NCI-H187 (cell line): ENCODE measurements at regions not wholly inside any gene's neighbourhood (a gene's known extent, or its start where the extent isn't known, plus 50 kb on each side); places are given as distances from the start of the nearest gene placed in this dataset.

ENCODE experiments used
- DNase-seq, 2 experiments: peaks; one replicate each; lab custom pipeline; 2025; lab: John Stamatoyannopoulos, UW

- no peak for DNase-seq
Observed at GRCh38 chr22:44613196-44613595, 88.8 kb upstream of the PRR5 start.

- no peak for DNase-seq
Observed at GRCh38 chr22:44611880-44612496, 90.0 kb upstream of the PRR5 start.

DNA sequence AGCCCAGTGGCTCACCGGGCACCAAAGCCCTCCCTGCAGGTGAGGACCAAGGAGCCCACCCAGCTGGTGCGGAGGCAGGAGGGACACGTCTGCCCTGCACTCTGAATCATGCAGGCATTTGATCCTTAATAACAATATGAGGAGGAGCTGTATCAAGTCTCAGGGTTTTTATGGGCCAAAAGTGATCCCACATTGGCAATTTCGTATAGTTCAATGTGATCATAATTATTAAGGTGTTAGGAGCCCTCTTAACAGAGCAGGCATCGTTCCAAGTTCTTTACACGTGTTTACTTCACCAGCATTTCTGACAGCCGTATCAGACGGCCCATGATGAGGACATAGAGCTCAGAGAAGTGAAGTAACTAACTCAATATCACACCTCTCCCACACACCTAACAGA lies 91.9 kb upstream of the PRR5 start:
- no peak for DNase-seq

- DNase-seq = no peak
Observed at GRCh38 chr22:44609400-44609988, 92.5 kb upstream of the PRR5 start.

- DNase-seq = no peak
Observed at GRCh38 chr22:44608597-44609399, 93.2 kb upstream of the PRR5 start.

DNA sequence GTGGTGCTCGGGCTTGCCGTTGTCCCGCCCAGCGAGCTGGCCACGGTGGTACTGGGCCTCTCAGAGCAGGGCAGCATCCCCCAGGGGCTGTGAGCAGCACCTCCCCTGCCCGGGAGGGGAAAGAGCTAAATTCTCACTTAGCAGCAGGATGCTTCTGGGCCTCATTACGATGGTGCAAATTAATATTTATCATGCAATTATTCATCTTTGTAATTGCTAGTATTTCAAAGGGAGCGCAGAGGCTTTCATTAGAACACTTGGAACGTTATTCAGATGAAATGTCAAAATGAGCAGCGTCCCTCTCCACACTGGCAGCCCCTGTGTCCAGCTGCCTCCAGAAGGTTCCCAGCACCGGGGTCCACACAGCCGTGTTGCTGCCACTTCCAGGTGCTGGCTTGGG lies 95.9 kb upstream of the PRR5 start:
- no peak for DNase-seq

GRCh38 chr22:44605486-44605885 lies 96.5 kb upstream of the PRR5 start:
- DNase-seq = no peak

DNA sequence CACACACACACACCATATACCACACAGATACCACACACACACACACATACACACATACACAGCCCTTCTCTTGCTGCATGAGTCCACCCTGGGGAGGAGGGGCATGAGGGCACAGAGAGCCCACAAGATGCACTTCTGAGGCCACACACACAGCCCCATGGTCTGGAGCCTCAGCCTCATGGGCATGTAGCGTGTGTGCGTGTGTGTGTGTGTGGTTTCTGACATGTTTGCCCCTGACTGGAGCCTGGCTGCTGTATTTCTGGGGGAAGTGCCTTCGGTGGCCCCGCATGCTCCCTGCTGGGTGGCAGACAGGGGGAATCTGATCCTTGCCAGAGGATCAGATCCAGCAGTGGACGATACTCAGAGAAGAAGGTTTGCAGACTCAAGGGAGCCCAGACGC lies 97.0 kb upstream of the PRR5 start:
- no peak for DNase-seq

- DNase-seq = no peak
Observed at GRCh38 chr22:44604455-44604854, 97.5 kb upstream of the PRR5 start.

GRCh38 chr22:44603767-44604166 lies 98.2 kb upstream of the PRR5 start:
- no peak for DNase-seq

GRCh38 chr22:44601725-44602124 lies 100.3 kb upstream of the PRR5 start:
- no peak for DNase-seq

- DNase-seq = no peak
Observed at GRCh38 chr22:44601189-44601588, 100.8 kb upstream of the PRR5 start.

GRCh38 chr22:44600207-44600785 lies 101.7 kb upstream of the PRR5 start:
- DNase-seq = peak in 1 of 2 experiments; percentile 14

- no peak for DNase-seq
Observed at GRCh38 chr22:44599500-44600140, 101.6 kb upstream of the RTL6 start.

DNA sequence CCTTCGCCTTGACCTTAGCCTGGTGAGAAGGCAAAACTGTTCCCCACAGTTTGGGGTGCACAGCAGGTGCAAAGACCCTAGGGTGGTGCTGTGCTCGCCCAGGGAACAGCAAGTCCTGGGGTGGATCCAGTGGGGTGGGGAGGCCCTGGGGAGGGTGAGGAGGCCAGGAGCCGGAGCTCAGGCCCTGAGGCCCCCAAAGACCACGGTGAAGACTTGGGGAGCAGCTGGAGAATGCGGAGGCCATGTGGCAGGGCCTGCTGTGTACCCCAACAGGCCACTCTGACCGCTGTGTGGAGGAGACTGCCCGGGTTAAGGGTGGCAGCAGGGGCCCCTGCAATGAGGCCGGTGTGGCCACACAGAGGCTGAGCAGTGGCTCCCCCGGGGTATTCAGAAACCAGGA lies 101.1 kb upstream of the RTL6 start:
- DNase-seq = no peak

DNA sequence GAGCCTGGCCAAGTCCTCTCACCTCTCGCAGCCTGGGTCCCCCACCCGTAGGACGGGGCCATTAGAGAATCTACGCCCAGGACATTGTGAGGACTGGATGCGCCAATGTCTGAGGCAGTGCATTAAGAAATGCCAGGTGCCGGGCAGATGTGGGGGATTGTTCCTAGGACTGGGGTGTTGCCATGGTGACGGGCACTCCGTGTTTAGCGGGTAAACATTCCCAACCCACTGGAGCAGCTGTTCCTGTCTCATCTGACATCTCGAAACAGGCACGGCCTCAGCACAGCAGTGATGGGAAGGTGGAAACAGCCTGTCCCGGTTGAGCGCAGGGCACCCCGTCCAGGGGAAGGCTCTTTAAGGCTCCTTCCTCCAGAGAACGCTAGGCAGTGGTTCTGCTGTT lies 99.6 kb upstream of the RTL6 start:
- peak; percentile 37 to 89 for DNase-seq

DNA sequence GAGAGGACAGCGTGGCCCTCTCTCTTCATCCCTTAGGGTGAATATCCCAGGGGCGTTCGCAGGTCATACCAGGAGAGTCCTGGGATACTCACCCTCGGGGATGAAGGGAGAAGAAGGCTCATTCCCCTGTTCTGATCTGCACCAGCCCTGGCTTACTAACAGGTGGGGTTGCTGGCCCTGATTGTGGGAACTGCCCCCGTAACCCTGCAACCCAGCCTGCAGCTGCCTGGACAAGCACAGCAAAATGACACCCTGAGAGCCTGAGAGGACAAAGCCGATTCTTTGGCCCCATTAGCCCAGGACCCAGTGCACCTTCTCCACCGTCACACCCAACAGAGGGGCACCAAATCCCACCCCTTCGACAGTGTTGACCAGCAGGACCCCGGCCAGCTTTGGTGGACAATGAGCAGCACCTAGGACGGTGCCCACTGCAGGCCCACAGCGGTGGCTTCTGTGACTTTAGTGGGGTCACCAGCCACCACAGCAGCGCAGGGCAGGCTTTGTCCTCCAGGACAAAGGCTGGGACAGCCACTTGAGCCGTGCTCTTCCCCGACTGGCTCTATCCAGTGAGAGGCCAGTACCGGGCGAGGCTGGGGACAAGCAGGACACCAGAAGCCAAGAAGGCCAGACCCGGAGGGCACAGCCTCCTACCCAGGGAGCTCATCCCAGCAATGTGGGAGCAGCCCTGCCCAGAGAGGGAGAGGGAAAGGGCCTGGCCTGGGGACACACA lies 98.5 kb upstream of the RTL6 start:
- no peak for DNase-seq

- DNase-seq = peak in 1 of 2 experiments; percentile 32
Observed at GRCh38 chr22:44595841-44596341, 97.9 kb upstream of the RTL6 start.

DNA sequence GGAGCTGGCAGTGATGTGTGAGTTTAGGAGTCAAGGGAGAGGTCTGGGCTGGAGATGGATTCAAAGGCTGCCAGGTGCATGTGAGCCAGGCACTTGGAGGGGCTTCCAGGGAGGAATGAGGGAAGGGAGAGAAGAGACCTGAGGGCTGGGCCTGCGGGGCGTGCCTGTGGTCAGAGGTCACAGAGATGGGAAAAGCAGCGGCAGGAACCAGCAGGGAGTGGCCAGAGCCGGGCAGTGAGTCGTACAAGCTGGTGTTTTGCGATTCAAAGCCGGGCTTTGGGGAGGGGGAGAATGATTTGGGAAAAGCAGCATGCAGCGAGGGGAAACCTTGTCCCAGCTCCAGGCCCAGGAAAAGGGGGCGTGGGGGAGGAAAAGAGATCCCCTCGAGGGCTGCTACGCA lies 96.9 kb upstream of the RTL6 start:
- DNase-seq = no peak

- no peak for DNase-seq
Observed at GRCh38 chr22:44592824-44593148, 94.8 kb upstream of the RTL6 start.

GRCh38 chr22:44592126-44592823 lies 94.2 kb upstream of the RTL6 start:
- no peak for DNase-seq
